GM10248 (cell line): ENCODE measurements at regions not wholly inside any gene's neighbourhood (a gene's known extent, or its start where the extent isn't known, plus 50 kb on each side); places are given as distances from the start of the nearest gene placed in this dataset.

Source experiments
- CTCF ChIA-PET: fragments of 300-600 bp; sonication (Branson Sonifier 250); formaldehyde crosslinking; extraction: SDS; loops from one replicate; lab custom pipeline; 2021; ENCODE audit warnings: antibody characterized with exemption; lab: Yijun Ruan, JAX
- POLR2A ChIA-PET: fragments of 350-650 bp; sonication (Branson Sonifier 250); formaldehyde crosslinking; extraction: SDS; loops from one replicate; lab custom pipeline; 2020; ENCODE audit warnings: antibody characterized with exemption; lab: Yijun Ruan, JAX
- DNase-seq: peaks from one replicate; pipeline ENCODE4 v3.0.0; 2012; ENCODE audit errors: extremely low spot score
- CTCF ChIP-seq: IDR thresholded peaks from 2 replicates; pipeline ENCODE4 v1.5.1; 2012; ENCODE audit warnings: mild to moderate bottlenecking, low read depth; ENCODE audit errors: extremely low read depth, missing control alignments, control extremely low read depth

- TF ChIP-seq CTCF, result no peak
- no peak for DNase-seq
- POLR2A ChIA-PET, result no interaction called here
- CTCF ChIA-PET, result no interaction called here
These were observed 1299.3 kb downstream of the BRD1 start for GRCh38 chr22:48528221-48528915.

DNA sequence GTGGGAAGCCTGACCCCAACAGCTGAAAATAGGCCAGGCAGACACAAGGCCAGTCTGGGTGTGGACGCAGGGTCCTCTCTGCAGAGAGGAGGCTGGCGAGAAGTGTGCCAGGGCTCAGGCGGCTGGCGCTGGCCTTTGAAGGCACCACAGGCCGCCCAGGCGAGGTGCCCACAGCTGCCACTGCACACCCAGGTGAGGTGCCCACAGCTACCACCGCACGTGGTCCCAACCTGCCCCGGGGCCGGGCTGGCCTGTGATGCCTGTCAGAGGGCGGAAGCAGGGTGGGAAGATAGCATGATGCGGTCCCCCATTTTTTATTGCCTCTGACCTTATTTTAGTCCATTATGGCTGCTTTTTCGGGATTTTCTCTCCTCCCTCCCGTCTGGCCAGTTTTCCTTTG lies 1303.9 kb downstream of the BRD1 start:
- CTCF ChIA-PET, result no interaction called here
- no peak for DNase-seq
- POLR2A ChIA-PET, result no interaction called here
- no peak for TF ChIP-seq CTCF

GRCh38 chr22:48523091-48523490 lies 1304.6 kb downstream of the BRD1 start:
- ChIA-PET POLR2A (no interaction called here), CTCF (no interaction called here)
- no peak for DNase-seq
- TF ChIP-seq CTCF, result no peak

DNA sequence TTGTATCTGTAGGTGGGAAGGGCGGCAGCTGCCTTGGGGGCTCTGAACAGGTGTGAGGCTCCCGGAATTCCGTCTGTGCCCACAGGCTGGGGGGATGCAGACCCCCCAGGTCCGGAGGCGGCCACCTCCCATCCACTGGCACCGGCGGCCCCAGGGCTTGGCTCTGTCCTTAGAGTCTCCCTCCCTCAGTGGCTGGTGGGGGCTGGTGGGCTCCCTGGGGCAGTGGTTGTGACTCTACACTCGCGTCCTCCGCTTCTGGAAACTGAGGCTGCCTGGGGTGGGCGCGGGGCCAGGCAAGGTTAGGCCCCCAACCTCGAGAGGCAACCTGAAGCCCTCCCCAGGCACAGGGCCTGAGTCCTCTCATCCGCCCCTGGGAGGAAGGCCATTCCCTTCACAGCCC lies 1305.4 kb downstream of the BRD1 start:
- CTCF ChIA-PET, result no interaction called here
- POLR2A ChIA-PET, result no interaction called here
- no peak for TF ChIP-seq CTCF
- DNase-seq, result no peak

GRCh38 chr22:48520884-48521588 lies 1306.6 kb downstream of the BRD1 start:
- ChIA-PET CTCF (no interaction called here), POLR2A (no interaction called here)
- TF ChIP-seq CTCF, result no peak
- DNase-seq, result no peak

- ChIA-PET CTCF (no interaction called here), POLR2A (no interaction called here)
- TF ChIP-seq CTCF, result no peak
- no peak for DNase-seq
These were observed 1307.5 kb downstream of the BRD1 start for GRCh38 chr22:48520207-48520606.
